Heart right ventricle (tissue), 16 donors: ENCODE measurements at regions not wholly inside any gene's neighbourhood (a gene's known extent, or its start where the extent isn't known, plus 50 kb on each side); places are given as distances from the start of the nearest gene placed in this dataset.
"Not testable (repeated sequence)": the region's sequence is repeated elsewhere in the genome, so short reads cannot be mapped to it uniquely, and the experiment has no call there.

Source experiments
- ATAC-seq, 8 donors: fragments of 200-7000 bp; cut with Tn5 transposase; one replicate each; pipeline ENCODE4 v1.9.1; 2020; ENCODE audit warnings: mild to moderate bottlenecking in 8 of 8, moderate library complexity in 8 of 8, moderate number of reproducible peaks in 1 of 8
- DNase-seq, 2 donors: peaks; one replicate each; pipeline ENCODE4 v3.0.0-alpha.2; 2020
- H3K27ac ChIP-seq, 10 donors: fragments of 200-600 bp; sonication (generic) in 2 of 10; one replicate each; pipeline versions ENCODE4 v1.5.0 to v1.8.0; 2020 to 2022; ENCODE audit warnings: mild to moderate bottlenecking in 3 of 10
- H3K27me3 ChIP-seq, 7 donors: fragments of 200-600 bp; one replicate each; pipeline ENCODE4 v1.8.0; 2021 to 2022; ENCODE audit warnings: mild to moderate bottlenecking in 2 of 7
- H3K36me3 ChIP-seq, 9 donors: fragments of 200-600 bp; sonication (generic) in 1 of 9; one replicate each; pipeline versions ENCODE4 v1.5.0 to v1.8.0; 2020 to 2022; ENCODE audit warnings: mild to moderate bottlenecking in 2 of 9
- H3K4me1 ChIP-seq, 9 donors: fragments of 200-600 bp; sonication (generic) in 1 of 9; one replicate each; pipeline versions ENCODE4 v1.5.0 to v1.8.0; 2020 to 2022; ENCODE audit warnings: mild to moderate bottlenecking in 4 of 9
- H3K4me3 ChIP-seq, 10 donors: fragments of 200-600 bp; sonication (generic) in 2 of 10; one replicate each; pipeline versions ENCODE4 v1.5.0 to v1.8.0; 2020 to 2022; ENCODE audit warnings: mild to moderate bottlenecking in 7 of 10, moderate library complexity in 2 of 10
- H3K9me3 ChIP-seq, 11 donors: fragments of 200-600 bp in 10 of 11; sonication (generic) in 2 of 11; one replicate each; pipeline versions ENCODE4 v1.5.0 to v1.8.0; 2013 to 2022; ENCODE audit warnings: mild to moderate bottlenecking in 2 of 11, control low read depth in 1 of 11, moderate library complexity in 1 of 11
- CTCF ChIP-seq, 9 donors: fragments of 200-600 bp; sonication (generic) in 2 of 9; IDR thresholded peaks; one replicate each; pipeline versions ENCODE4 v1.5.0 to v1.8.0; 2021 to 2022; ENCODE audit warnings: antibody characterized with exemption in 9 of 9, mild to moderate bottlenecking in 5 of 9, moderate library complexity in 1 of 9
- WGBS, 2 donors: extraction: QIAGEN DNeasy Blood & Tissue Kit; methylation state at CpG; one replicate each; pipeline ENCODE4 v1.1.7; 2013; ENCODE audit warnings: inconsistent platforms in 1 of 2; 5-methylcytosine and 5-hydroxymethylcytosine counted together
- intact Hi-C, 10 donors: fragments of 100-400 bp; cut with DNase I; formaldehyde crosslinking; loops; one replicate each; pipeline versions ENCODE4 v1.11.1 to v1.14.2; 2022
- donor health status: Arrhythmogenic right ventricular cardiomyopathy.
- donor health status: ischemic (EF 13 %, LVEDD 7.1; RV severe dilation, severe dysfunction).
- donor health status: healthy with polysubstance abuse.
- donor health status: DM: no; HTN: yes; CAD: no.
- donor health status: DM: no; HTN: no; CAD: no.
- donor health status: ischemic (EF 25% LVEDD 6.9; RV normal size, moderate dysfunction).
- donor health status: ischemic (EF 25% LVEDD 5.7; RV mildly dilated, moderate dysfunction).
- donor health status: healthy.
- donor health status: DM: yes; HTN: yes; CAD: no.
- donor health status: Ischemic cardiomyopathy.
- donor health status: ischemic (EF 35%, LVEDD 5.7; RV mildly dilated, moderate dysfunction).
- donor health status: nonischemic (EF 11% LVEDD 7.7; RV severe dilation, severe dysfunction).
- donor health status: DM: yes; HTN: yes; CAD: no.
- donor health status: PGD.
- donor health status: ischemic (EF 29% LVEDD 5.4; RV normal size, mild dysfunction).
- donor health status: nonischemic (EF 23%, LVEDD 6.1; RV moderate dilation, normal function).

DNA sequence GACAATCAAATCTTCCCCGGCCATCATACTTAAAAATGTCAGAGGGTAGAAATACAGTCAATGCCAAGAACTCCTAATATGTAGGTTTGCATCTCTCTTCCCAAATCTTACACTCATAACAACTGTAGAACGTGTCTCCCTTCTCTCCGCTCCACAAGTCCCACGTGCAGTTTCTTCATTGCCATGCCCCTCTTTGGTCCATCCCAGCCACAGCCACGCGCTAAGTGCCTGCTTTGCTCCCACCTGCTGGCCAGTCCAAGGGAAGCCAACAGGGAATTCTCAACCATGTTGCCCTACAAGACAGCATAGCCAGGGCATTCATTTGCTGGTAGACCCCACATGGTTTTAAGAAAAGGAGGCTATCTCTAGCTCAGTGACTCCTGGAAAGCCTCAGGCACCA is 420.6 kb upstream of the ISX start:
- Histone ChIP-seq H3K4me3 (no peak overlapping the region), H3K4me1 (no peaks in the 10 kb centered on the region), H3K36me3 (no peaks in the 10 kb centered on the region), H3K9me3 (no peaks in the 10 kb centered on the region), H3K27me3 (peaks cover 0 to 18% (median 0%) of the 10 kb centered on the region in 7 donors), H3K27ac (no peak overlapping the region)
- 48 to 59% methylated on average over 6 of the region's 6 CpGs for WGBS, 2 donors
- no peak for ATAC-seq
- intact Hi-C loops, result no loop called here
- no peak for DNase-seq
- TF ChIP-seq CTCF (IDR thresholded peaks at IDR 0.05), result no peak

DNA sequence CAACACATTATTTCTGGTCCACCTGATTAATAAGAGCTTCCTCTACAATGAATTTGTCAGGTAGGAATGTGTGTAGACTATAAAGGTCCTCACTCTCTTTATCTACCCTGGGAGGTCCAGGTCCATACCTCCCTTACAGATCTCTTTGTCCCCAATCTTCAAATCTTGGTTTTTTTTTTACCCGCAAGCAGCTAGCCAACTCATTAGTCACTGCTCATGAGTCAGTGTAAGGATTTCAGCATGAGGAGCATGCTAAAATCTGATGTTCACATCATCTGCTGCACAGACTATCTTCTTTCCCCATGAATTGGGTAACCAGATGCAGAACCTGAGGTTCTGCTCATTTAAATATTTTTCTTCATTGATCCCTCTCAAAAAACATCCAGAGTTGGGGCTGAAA is 397.0 kb upstream of the ISX start:
- Histone ChIP-seq H3K27me3 (peaks cover 0 to 5% (median 0%) of the 10 kb centered on the region in 7 donors), H3K4me3 (no peak overlapping the region), H3K9me3 (no peaks in the 10 kb centered on the region), H3K4me1 (no peaks in the 10 kb centered on the region), H3K36me3 (no peaks in the 10 kb centered on the region), H3K27ac (no peak overlapping the region)
- intact Hi-C loops, result no loop called here
- no peak for TF ChIP-seq CTCF (IDR thresholded peaks at IDR 0.05)
- DNase-seq (no peak), ATAC-seq (no peak)
- WGBS, 2 donors, result 92 to 94% methylated on average over 1 of the region's 1 CpG

GRCh38 chr22:34683031-34683430 is 382.9 kb upstream of the ISX start:
- H3K27ac ChIP-seq, H3K4me1 ChIP-seq, H3K4me3 ChIP-seq, H3K36me3 ChIP-seq, ATAC-seq, DNase-seq, H3K9me3 ChIP-seq, intact Hi-C loops, H3K27me3 ChIP-seq: not testable (repeated sequence)
- WGBS, 2 donors, result 88 to 94% methylated on average over 17 of the region's 17 CpGs

DNA sequence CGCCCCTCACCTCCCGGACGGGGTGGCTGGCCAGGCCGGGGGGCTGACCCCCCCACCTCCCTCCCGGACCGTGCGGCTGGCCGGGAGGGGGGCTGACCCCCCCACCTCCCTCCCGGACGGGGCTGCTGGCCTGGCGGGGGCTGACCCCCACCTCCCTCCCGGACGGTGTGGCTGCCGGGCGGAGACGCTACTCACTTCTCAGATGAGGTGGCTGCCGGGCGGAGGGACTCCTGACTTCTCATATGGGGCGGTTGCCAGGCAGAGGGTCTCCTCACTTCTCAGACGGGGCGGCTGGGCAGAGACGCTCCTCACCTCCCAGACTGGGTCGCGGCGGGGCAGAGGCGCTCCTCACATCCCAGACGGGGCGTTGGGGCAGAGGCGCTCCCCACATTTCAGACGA is 381.7 kb upstream of the ISX start:
- H3K4me3 ChIP-seq, H3K9me3 ChIP-seq, H3K36me3 ChIP-seq, ATAC-seq, DNase-seq, H3K27ac ChIP-seq, H3K27me3 ChIP-seq, H3K4me1 ChIP-seq, intact Hi-C loops: not testable (repeated sequence)
- WGBS, 2 donors, result 93 to 96% methylated on average over 19 to 24 of the region's 30 CpGs

DNA sequence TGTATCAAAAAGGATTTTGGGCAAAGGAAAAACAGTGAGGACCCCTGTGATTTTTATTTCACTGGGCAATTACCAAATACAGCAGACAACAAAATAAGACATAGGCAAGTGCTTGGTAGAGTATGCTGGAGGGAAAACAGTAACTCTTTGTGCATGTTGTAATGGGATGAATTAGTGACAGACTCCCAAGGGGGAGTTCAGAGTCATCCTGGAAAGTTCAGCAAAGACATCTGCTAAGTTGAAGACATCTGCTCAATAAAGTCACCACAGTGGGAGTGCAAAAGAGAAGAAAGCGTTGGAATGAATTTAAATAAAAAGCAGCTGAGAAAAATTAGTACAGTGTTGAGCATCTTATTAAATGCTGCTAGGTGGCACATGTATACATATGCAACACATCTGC is 378.8 kb upstream of the ISX start:
- Histone ChIP-seq H3K27ac (no peak overlapping the region), H3K27me3 (peaks cover 0 to 6% (median 0%) of the 10 kb centered on the region in 7 donors), H3K4me1 (no peaks in the 10 kb centered on the region), H3K36me3 (no peaks in the 10 kb centered on the region), H3K9me3 (peaks cover 0 to 11% (median 0%) of the 10 kb centered on the region in 11 donors), H3K4me3 (no peak overlapping the region)
- TF ChIP-seq CTCF (IDR thresholded peaks at IDR 0.05), result no peak
- intact Hi-C loops, result no loop called here
- no peak for ATAC-seq
- no peak for DNase-seq
- WGBS, 2 donors, result 56 to 67% methylated on average over 1 of the region's 1 CpG

GRCh38 chr22:34688825-34689224 is 377.1 kb upstream of the ISX start:
- Histone ChIP-seq H3K9me3 (peaks cover 0 to 5% (median 0%) of the 10 kb centered on the region in 11 donors), H3K4me1 (no peaks in the 10 kb centered on the region), H3K27me3 (peaks cover 0 to 6% (median 0%) of the 10 kb centered on the region in 7 donors), H3K27ac (no peak overlapping the region), H3K4me3 (no peak overlapping the region), H3K36me3 (no peaks in the 10 kb centered on the region)
- no peak for TF ChIP-seq CTCF (IDR thresholded peaks at IDR 0.05)
- intact Hi-C loops, result no loop called here
- 52 to 57% methylated on average over 1 of the region's 1 CpG for whole genome bisulfite sequencing, 2 donors
- DNase-seq (no peak), ATAC-seq (no peak)
